ENCODE measurements at regions not wholly inside any gene's neighbourhood (a gene's known extent, or its start where the extent isn't known, plus 50 kb on each side); places are given as distances from the start of the nearest gene placed in this dataset.

- H2BK5ac ChIP-seq (ENCODE audit: low read length) = no peak overlapping the region
- H3K36me3 ChIP-seq (ENCODE audit: control insufficient read depth, insufficient read depth, low read length) = no peaks in the 10 kb centered on the region
- H3K79me1 ChIP-seq (ENCODE audit: low read length) = no peaks in the 10 kb centered on the region
- no peaks in the 10 kb centered on the region for H3K27me3 ChIP-seq (ENCODE audit: insufficient read depth, low read length, poor library complexity)
- H4K8ac ChIP-seq (ENCODE audit: low read depth, low read length) = no peak overlapping the region
- no peak overlapping the region for H3K4me3 ChIP-seq (ENCODE audit: low read length)
- no peak for DNase-seq
- H3K23ac ChIP-seq (ENCODE audit: low read length) = no peak overlapping the region
- no peak overlapping the region for H3K4ac ChIP-seq (ENCODE audit: low read depth, low read length)
- H3K4me2 ChIP-seq (ENCODE audit: low read length) = no peak overlapping the region
- no peak overlapping the region for H3K18ac ChIP-seq (ENCODE audit: low read length)
- H4K5ac ChIP-seq (ENCODE audit: low read length) = no peak overlapping the region
- no peak overlapping the region for H2BK15ac ChIP-seq (replicated peaks; ENCODE audit: low read depth)
- no peak overlapping the region for H2AK5ac ChIP-seq (ENCODE audit: low read length)
- no peak overlapping the region for H3K27ac ChIP-seq (ENCODE audit: low read depth, low read length)
- H2BK120ac ChIP-seq (ENCODE audit: low read depth, low read length) = no peak overlapping the region
- no peaks in the 10 kb centered on the region for H3K4me1 ChIP-seq (ENCODE audit: control insufficient read depth, low read depth, low read length)
- H3K9ac ChIP-seq (ENCODE audit: low read length) = no peak overlapping the region
- no peaks in the 10 kb centered on the region for H3K79me2 ChIP-seq (ENCODE audit: control insufficient read depth, insufficient read depth, low read length)
- H3K56ac ChIP-seq (ENCODE audit: low read length) = no peak overlapping the region
- no CpG with 5 or more reads among the region's 8 CpGs for WGBS (ENCODE audit: extremely low coverage, insufficient coverage, low lambda C conversion rate)
Observed at GRCh38 chr3:72210261-72210660, 425.3 kb upstream of the PROK2 start.

- H2BK120ac ChIP-seq (ENCODE audit: low read depth, low read length) = no peak overlapping the region
- H3K4me3 ChIP-seq (ENCODE audit: low read length) = no peak overlapping the region
- no peak overlapping the region for H4K8ac ChIP-seq (ENCODE audit: low read depth, low read length)
- no peaks in the 10 kb centered on the region for H3K79me1 ChIP-seq (ENCODE audit: low read length)
- no peak overlapping the region for H4K5ac ChIP-seq (ENCODE audit: low read length)
- WGBS (ENCODE audit: extremely low coverage, insufficient coverage, low lambda C conversion rate) = no CpG with 5 or more reads among the region's 8 CpGs
- H3K56ac ChIP-seq (ENCODE audit: low read length) = no peak overlapping the region
- H3K4me2 ChIP-seq (ENCODE audit: low read length) = no peak overlapping the region
- H3K23ac ChIP-seq (ENCODE audit: low read length) = no peak overlapping the region
- DNase-seq = no peak
- peaks cover 4% of the 10 kb centered on the region for H3K4me1 ChIP-seq (ENCODE audit: control insufficient read depth, low read depth, low read length)
- H2AK5ac ChIP-seq (ENCODE audit: low read length) = no peak overlapping the region
- H3K18ac ChIP-seq (ENCODE audit: low read length) = no peak overlapping the region
- no peak overlapping the region for H3K27ac ChIP-seq (ENCODE audit: low read depth, low read length)
- no peaks in the 10 kb centered on the region for H3K36me3 ChIP-seq (ENCODE audit: control insufficient read depth, insufficient read depth, low read length)
- no peak overlapping the region for H2BK15ac ChIP-seq (replicated peaks; ENCODE audit: low read depth)
- H3K27me3 ChIP-seq (ENCODE audit: insufficient read depth, low read length, poor library complexity) = no peaks in the 10 kb centered on the region
- no peaks in the 10 kb centered on the region for H3K79me2 ChIP-seq (ENCODE audit: control insufficient read depth, insufficient read depth, low read length)
- no peak overlapping the region for H2BK5ac ChIP-seq (ENCODE audit: low read length)
- no peak overlapping the region for H3K4ac ChIP-seq (ENCODE audit: low read depth, low read length)
- H3K9ac ChIP-seq (ENCODE audit: low read length) = no peak overlapping the region
Observed at GRCh38 chr3:72205297-72205826, 420.4 kb upstream of the PROK2 start.

GRCh38 chr3:72204452-72204851 is 419.5 kb upstream of the PROK2 start:
- Histone ChIP-seq H2BK5ac (ENCODE audit: low read length) (no peak overlapping the region), H3K56ac (ENCODE audit: low read length) (no peak overlapping the region), H2BK15ac (replicated peaks; ENCODE audit: low read depth) (no peak overlapping the region), H3K79me2 (ENCODE audit: control insufficient read depth, insufficient read depth, low read length) (no peaks in the 10 kb centered on the region), H3K79me1 (ENCODE audit: low read length) (no peaks in the 10 kb centered on the region), H4K5ac (ENCODE audit: low read length) (no peak overlapping the region), H3K4me3 (ENCODE audit: low read length) (no peak overlapping the region), H3K27ac (ENCODE audit: low read depth, low read length) (no peak overlapping the region), H2BK120ac (ENCODE audit: low read depth, low read length) (no peak overlapping the region), H4K8ac (ENCODE audit: low read depth, low read length) (no peak overlapping the region), H3K23ac (ENCODE audit: low read length) (no peak overlapping the region), H3K4me2 (ENCODE audit: low read length) (no peak overlapping the region), H3K18ac (ENCODE audit: low read length) (no peak overlapping the region), H3K4me1 (ENCODE audit: control insufficient read depth, low read depth, low read length) (peaks cover 4% of the 10 kb centered on the region), H3K27me3 (ENCODE audit: insufficient read depth, low read length, poor library complexity) (no peaks in the 10 kb centered on the region), H2AK5ac (ENCODE audit: low read length) (no peak overlapping the region), H3K9ac (ENCODE audit: low read length) (no peak overlapping the region), H3K36me3 (ENCODE audit: control insufficient read depth, insufficient read depth, low read length) (no peaks in the 10 kb centered on the region), H3K4ac (ENCODE audit: low read depth, low read length) (no peak overlapping the region)
- WGBS (ENCODE audit: extremely low coverage, insufficient coverage, low lambda C conversion rate) = no CpG with 5 or more reads among the region's 7 CpGs
- no peak for DNase-seq

DNA sequence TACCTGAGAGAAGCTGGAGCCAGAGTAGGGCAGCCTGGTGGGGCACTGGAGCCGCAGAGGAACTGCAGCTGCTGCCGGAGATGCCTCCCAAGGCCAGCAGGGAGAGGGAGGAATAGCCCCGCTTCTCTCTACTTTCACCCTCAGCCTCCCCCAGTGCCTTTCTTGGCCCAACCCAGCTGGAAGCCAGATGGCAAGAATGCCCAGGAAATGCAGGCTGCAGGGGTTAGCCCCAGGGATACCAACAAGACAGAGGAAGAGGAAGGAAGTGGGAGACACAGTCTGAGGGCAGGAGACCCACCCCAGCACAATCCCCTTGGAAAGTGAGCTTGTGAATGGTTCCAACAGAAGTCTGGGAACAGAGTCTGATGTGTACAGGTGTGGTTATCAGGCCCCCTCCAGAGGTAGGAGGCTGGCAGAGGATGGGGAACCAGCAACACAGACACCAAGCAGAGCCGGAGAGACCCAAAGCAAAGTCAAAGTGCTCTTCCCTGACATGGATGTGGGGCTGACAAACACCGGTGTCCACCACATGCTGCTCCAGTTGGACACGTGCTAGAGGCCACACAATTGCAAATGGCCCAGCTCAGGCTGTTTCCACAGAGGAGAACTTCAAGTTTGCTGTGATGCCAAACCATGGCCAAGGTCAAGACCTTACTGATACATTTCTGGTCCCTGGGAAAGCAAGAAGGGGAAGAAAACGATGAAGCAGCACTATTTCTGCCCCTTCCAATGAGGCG is 418.8 kb upstream of the PROK2 start:
- no peak overlapping the region for H3K4ac ChIP-seq (ENCODE audit: low read depth, low read length)
- H3K4me2 ChIP-seq (ENCODE audit: low read length) = no peak overlapping the region
- H3K23ac ChIP-seq (ENCODE audit: low read length) = no peak overlapping the region
- no peak overlapping the region for H4K8ac ChIP-seq (ENCODE audit: low read depth, low read length)
- no peaks in the 10 kb centered on the region for H3K79me2 ChIP-seq (ENCODE audit: control insufficient read depth, insufficient read depth, low read length)
- H2BK5ac ChIP-seq (ENCODE audit: low read length) = no peak overlapping the region
- H2BK15ac ChIP-seq (replicated peaks; ENCODE audit: low read depth) = no peak overlapping the region
- no CpG with 5 or more reads among the region's 8 CpGs for WGBS (ENCODE audit: extremely low coverage, insufficient coverage, low lambda C conversion rate)
- peaks cover 4% of the 10 kb centered on the region for H3K4me1 ChIP-seq (ENCODE audit: control insufficient read depth, low read depth, low read length)
- H3K36me3 ChIP-seq (ENCODE audit: control insufficient read depth, insufficient read depth, low read length) = no peaks in the 10 kb centered on the region
- no peaks in the 10 kb centered on the region for H3K27me3 ChIP-seq (ENCODE audit: insufficient read depth, low read length, poor library complexity)
- H2BK120ac ChIP-seq (ENCODE audit: low read depth, low read length) = no peak overlapping the region
- H3K9ac ChIP-seq (ENCODE audit: low read length) = no peak overlapping the region
- no peak overlapping the region for H3K18ac ChIP-seq (ENCODE audit: low read length)
- H3K56ac ChIP-seq (ENCODE audit: low read length) = no peak overlapping the region
- DNase-seq = no peak
- no peak overlapping the region for H3K27ac ChIP-seq (ENCODE audit: low read depth, low read length)
- no peak overlapping the region for H4K5ac ChIP-seq (ENCODE audit: low read length)
- H3K4me3 ChIP-seq (ENCODE audit: low read length) = no peak overlapping the region
- H2AK5ac ChIP-seq (ENCODE audit: low read length) = no peak overlapping the region
- H3K79me1 ChIP-seq (ENCODE audit: low read length) = no peaks in the 10 kb centered on the region

GRCh38 chr3:72203105-72203504 is 418.2 kb upstream of the PROK2 start:
- H4K8ac ChIP-seq (ENCODE audit: low read depth, low read length) = no peak overlapping the region
- no peak overlapping the region for H2AK5ac ChIP-seq (ENCODE audit: low read length)
- no peaks in the 10 kb centered on the region for H3K79me2 ChIP-seq (ENCODE audit: control insufficient read depth, insufficient read depth, low read length)
- no peaks in the 10 kb centered on the region for H3K79me1 ChIP-seq (ENCODE audit: low read length)
- DNase-seq = no peak
- no peak overlapping the region for H3K27ac ChIP-seq (ENCODE audit: low read depth, low read length)
- no peaks in the 10 kb centered on the region for H3K36me3 ChIP-seq (ENCODE audit: control insufficient read depth, insufficient read depth, low read length)
- WGBS (ENCODE audit: extremely low coverage, insufficient coverage, low lambda C conversion rate) = no CpG with 5 or more reads among the region's 4 CpGs
- no peak overlapping the region for H3K4ac ChIP-seq (ENCODE audit: low read depth, low read length)
- H4K5ac ChIP-seq (ENCODE audit: low read length) = no peak overlapping the region
- no peak overlapping the region for H3K23ac ChIP-seq (ENCODE audit: low read length)
- H3K18ac ChIP-seq (ENCODE audit: low read length) = no peak overlapping the region
- no peak overlapping the region for H3K4me3 ChIP-seq (ENCODE audit: low read length)
- no peak overlapping the region for H3K4me2 ChIP-seq (ENCODE audit: low read length)
- peaks cover 4% of the 10 kb centered on the region for H3K4me1 ChIP-seq (ENCODE audit: control insufficient read depth, low read depth, low read length)
- H3K56ac ChIP-seq (ENCODE audit: low read length) = no peak overlapping the region
- H3K27me3 ChIP-seq (ENCODE audit: insufficient read depth, low read length, poor library complexity) = no peaks in the 10 kb centered on the region
- no peak overlapping the region for H2BK120ac ChIP-seq (ENCODE audit: low read depth, low read length)
- H2BK15ac ChIP-seq (replicated peaks; ENCODE audit: low read depth) = no peak overlapping the region
- no peak overlapping the region for H2BK5ac ChIP-seq (ENCODE audit: low read length)
- H3K9ac ChIP-seq (ENCODE audit: low read length) = no peak overlapping the region

GRCh38 chr3:72200332-72200731 is 415.4 kb upstream of the PROK2 start:
- Histone ChIP-seq H3K18ac (ENCODE audit: low read length) (no peak overlapping the region), H3K36me3 (ENCODE audit: control insufficient read depth, insufficient read depth, low read length) (no peaks in the 10 kb centered on the region), H3K4me2 (ENCODE audit: low read length) (no peak overlapping the region), H2BK120ac (ENCODE audit: low read depth, low read length) (no peak overlapping the region), H2BK5ac (ENCODE audit: low read length) (no peak overlapping the region), H3K9ac (ENCODE audit: low read length) (no peak overlapping the region), H3K79me1 (ENCODE audit: low read length) (no peaks in the 10 kb centered on the region), H4K5ac (ENCODE audit: low read length) (no peak overlapping the region), H4K8ac (ENCODE audit: low read depth, low read length) (no peak overlapping the region), H3K23ac (ENCODE audit: low read length) (no peak overlapping the region), H3K27ac (ENCODE audit: low read depth, low read length) (no peak overlapping the region), H3K4me1 (ENCODE audit: control insufficient read depth, low read depth, low read length) (peaks cover 4% of the 10 kb centered on the region), H3K4me3 (ENCODE audit: low read length) (no peak overlapping the region), H3K56ac (ENCODE audit: low read length) (no peak overlapping the region), H2BK15ac (replicated peaks; ENCODE audit: low read depth) (no peak overlapping the region), H3K79me2 (ENCODE audit: control insufficient read depth, insufficient read depth, low read length) (no peaks in the 10 kb centered on the region), H3K4ac (ENCODE audit: low read depth, low read length) (no peak overlapping the region), H2AK5ac (ENCODE audit: low read length) (no peak overlapping the region), H3K27me3 (ENCODE audit: insufficient read depth, low read length, poor library complexity) (no peaks in the 10 kb centered on the region)
- WGBS (ENCODE audit: extremely low coverage, insufficient coverage, low lambda C conversion rate) = no CpG with 5 or more reads among the region's 1 CpG
- DNase-seq = no peak

All from mesendoderm (in vitro differentiated cells).